Peyer's patch (tissue), 4 donors: ENCODE measurements at regions not wholly inside any gene's neighbourhood (a gene's known extent, or its start where the extent isn't known, plus 50 kb on each side); places are given as distances from the start of the nearest gene placed in this dataset.
"Not testable (repeated sequence)": the region's sequence is repeated elsewhere in the genome, so short reads cannot be mapped to it uniquely, and the experiment has no call there.

Source experiments
- DNase-seq, 3 donors: peaks; one replicate each; pipeline ENCODE4 v3.0.0-alpha.2; 2017 to 2019
- H3K27ac ChIP-seq, 4 donors: fragments of 200-600 bp; sonication (generic); one replicate each; pipeline ENCODE4 v1.5.1; 2016 to 2019
- H3K27me3 ChIP-seq, 2 donors: fragments of 200-600 bp; sonication (generic); one replicate each; pipeline ENCODE4 v1.5.1; 2019
- H3K36me3 ChIP-seq, 3 donors: fragments of 200-600 bp; sonication (generic); one replicate each; pipeline ENCODE4 v1.5.1; 2016 to 2019
- H3K4me1 ChIP-seq, 4 donors: fragments of 200-600 bp; sonication (generic); one replicate each; pipeline ENCODE4 v1.5.1; 2016 to 2019
- H3K4me3 ChIP-seq, 4 donors: fragments of 200-600 bp; sonication (generic); 1 replicate in 3 of 4; 2 replicates in 1 of 4; pipeline ENCODE4 v1.5.1; 2016 to 2019; ENCODE audit warnings: mild to moderate bottlenecking in 1 of 4
- H3K9me3 ChIP-seq, 4 donors: fragments of 200-600 bp; sonication (generic); one replicate each; pipeline ENCODE4 v1.5.1; 2016 to 2019; ENCODE audit warnings: mild to moderate bottlenecking in 1 of 4
- POLR2A ChIP-seq, 2 donors: fragments of 450-650 bp; IDR thresholded peaks; one replicate each; pipeline ENCODE4 v1.5.1; 2017; ENCODE audit warnings: antibody characterized with exemption in 2 of 2, mild to moderate bottlenecking in 2 of 2, moderate library complexity in 2 of 2
- TF ChIP-seq, protein P1 (sequence below), 6 experiments: fragments of 450-650 bp in 4 of 6; fragments of 200-600 bp in 2 of 6; sonication (generic) in 1 of 6; IDR thresholded peaks; one replicate each; pipeline ENCODE4 v1.5.1; 2017 to 2019; ENCODE audit warnings: antibody characterized with exemption in 6 of 6, mild to moderate bottlenecking in 3 of 6, moderate library complexity in 1 of 6

DNA sequence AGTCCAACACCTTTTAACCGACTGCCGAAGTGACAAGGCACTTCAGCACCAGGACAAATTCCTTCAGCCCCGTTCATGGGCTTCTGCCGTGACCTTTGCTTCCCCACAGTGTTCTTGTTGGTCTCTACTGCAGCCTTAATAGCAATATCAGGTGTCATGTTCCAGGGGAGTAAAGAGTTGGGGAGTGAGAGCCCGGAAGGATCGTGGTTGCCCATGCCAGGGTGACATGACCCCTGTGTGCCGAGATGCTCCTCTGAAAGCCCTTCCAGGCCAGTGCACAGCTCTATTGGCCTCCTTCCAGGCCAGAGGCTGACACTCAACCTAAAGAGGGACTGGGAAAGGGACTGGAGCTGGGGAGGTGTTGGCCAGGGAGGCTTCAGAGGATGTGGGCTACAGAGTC is 279.2 kb downstream of the CYRIA start:
- no peaks in the 10 kb centered on the region for H3K9me3 ChIP-seq
- H3K36me3 ChIP-seq: no peaks in the 10 kb centered on the region
- no peak for DNase-seq
- no peaks in the 10 kb centered on the region for H3K27me3 ChIP-seq
- H3K4me3 ChIP-seq: no peak overlapping the region
- no peaks in the 10 kb centered on the region for H3K4me1 ChIP-seq
- TF ChIP-seq, protein P1, sequence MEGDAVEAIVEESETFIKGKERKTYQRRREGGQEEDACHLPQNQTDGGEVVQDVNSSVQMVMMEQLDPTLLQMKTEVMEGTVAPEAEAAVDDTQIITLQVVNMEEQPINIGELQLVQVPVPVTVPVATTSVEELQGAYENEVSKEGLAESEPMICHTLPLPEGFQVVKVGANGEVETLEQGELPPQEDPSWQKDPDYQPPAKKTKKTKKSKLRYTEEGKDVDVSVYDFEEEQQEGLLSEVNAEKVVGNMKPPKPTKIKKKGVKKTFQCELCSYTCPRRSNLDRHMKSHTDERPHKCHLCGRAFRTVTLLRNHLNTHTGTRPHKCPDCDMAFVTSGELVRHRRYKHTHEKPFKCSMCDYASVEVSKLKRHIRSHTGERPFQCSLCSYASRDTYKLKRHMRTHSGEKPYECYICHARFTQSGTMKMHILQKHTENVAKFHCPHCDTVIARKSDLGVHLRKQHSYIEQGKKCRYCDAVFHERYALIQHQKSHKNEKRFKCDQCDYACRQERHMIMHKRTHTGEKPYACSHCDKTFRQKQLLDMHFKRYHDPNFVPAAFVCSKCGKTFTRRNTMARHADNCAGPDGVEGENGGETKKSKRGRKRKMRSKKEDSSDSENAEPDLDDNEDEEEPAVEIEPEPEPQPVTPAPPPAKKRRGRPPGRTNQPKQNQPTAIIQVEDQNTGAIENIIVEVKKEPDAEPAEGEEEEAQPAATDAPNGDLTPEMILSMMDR (IDR thresholded peaks at IDR 0.05): no peak
- no peak for TF ChIP-seq POLR2A (IDR thresholded peaks at IDR 0.05)
- no peak overlapping the region for H3K27ac ChIP-seq

DNA sequence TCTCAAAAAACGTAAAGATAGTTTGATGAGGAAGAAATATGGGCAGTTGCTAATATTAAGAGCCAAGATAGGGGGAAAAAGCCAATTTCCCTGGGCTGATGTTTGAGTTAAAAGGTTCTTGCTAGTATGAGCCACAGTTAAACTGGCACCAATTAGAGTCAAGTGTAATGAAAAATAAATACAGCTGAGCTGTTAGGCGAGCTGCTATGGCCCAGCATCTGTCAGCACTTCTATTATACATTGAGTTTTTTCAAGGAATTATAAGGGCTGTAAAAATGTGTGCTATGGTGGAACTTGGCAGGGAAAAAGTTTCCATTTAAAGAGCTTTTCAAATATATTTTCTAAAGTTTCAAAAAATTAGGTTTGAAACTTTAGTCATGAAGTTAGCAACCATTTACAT is 279.6 kb downstream of the CYRIA start:
- Histone ChIP-seq H3K27me3 (no peaks in the 10 kb centered on the region), H3K27ac (no peak overlapping the region), H3K9me3 (no peaks in the 10 kb centered on the region), H3K4me1 (no peaks in the 10 kb centered on the region), H3K36me3 (no peaks in the 10 kb centered on the region), H3K4me3 (no peak overlapping the region)
- DNase-seq: no peak
- TF ChIP-seq, protein P1 (IDR thresholded peaks at IDR 0.05): no peak
- TF ChIP-seq POLR2A (IDR thresholded peaks at IDR 0.05): no peak

DNA sequence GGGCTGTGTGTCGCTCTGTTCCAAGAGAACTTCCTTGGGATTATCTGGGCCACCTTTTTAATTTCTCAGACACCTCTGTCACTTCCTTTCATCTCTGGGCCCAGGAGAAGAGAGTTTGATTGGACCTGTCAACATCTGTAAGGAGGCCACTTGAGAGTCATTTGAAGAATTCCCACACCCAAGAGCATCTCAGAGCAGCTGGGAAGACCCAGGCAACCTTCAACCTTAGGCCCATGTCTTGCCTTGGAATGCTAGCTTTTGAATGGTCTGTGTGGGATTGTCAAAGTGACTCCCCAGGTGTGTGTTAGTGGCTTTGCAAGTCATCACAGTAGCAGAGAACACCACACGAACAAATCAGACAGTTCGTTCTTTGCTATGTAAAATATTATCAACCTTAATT is 280.3 kb downstream of the CYRIA start:
- no peaks in the 10 kb centered on the region for H3K9me3 ChIP-seq
- DNase-seq: no peak
- no peak overlapping the region for H3K27ac ChIP-seq
- TF ChIP-seq, protein P1 (IDR thresholded peaks at IDR 0.05): no peak
- TF ChIP-seq POLR2A (IDR thresholded peaks at IDR 0.05): no peak
- no peak overlapping the region for H3K4me3 ChIP-seq
- H3K27me3 ChIP-seq: no peaks in the 10 kb centered on the region
- no peaks in the 10 kb centered on the region for H3K4me1 ChIP-seq
- H3K36me3 ChIP-seq: no peaks in the 10 kb centered on the region

DNA sequence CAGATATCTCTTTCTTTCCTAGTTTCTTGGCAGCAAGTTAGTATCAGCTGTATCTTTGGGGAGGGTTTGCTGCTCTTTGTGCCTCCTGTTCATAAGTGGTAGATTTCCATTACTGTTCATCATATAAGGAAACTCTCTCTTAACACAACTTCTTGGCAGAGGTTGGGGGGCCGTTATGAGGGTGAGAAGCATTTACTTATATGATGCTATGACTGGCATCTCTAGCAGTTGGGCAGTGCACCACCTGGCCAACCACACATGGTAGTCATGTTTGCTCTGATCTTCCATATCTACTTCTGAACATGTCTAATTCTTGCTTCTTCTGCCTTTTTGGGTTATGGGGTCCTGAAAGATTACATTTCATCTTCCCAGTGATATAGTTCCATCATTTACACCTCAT is 282.2 kb downstream of the CYRIA start:
- no peaks in the 10 kb centered on the region for H3K36me3 ChIP-seq
- H3K27ac ChIP-seq: no peak overlapping the region
- H3K27me3 ChIP-seq: no peaks in the 10 kb centered on the region
- no peak for DNase-seq
- TF ChIP-seq POLR2A (IDR thresholded peaks at IDR 0.05): no peak
- TF ChIP-seq, protein P1 (IDR thresholded peaks at IDR 0.05): no peak
- no peaks in the 10 kb centered on the region for H3K4me1 ChIP-seq
- H3K9me3 ChIP-seq: no peaks in the 10 kb centered on the region
- H3K4me3 ChIP-seq: no peak overlapping the region

- Histone ChIP-seq H3K27me3 (no peaks in the 10 kb centered on the region), H3K27ac (no peak overlapping the region), H3K4me1 (no peaks in the 10 kb centered on the region), H3K36me3 (no peaks in the 10 kb centered on the region), H3K4me3 (no peak overlapping the region), H3K9me3 (no peaks in the 10 kb centered on the region)
- no peak for TF ChIP-seq POLR2A (IDR thresholded peaks at IDR 0.05)
- TF ChIP-seq, protein P1 (IDR thresholded peaks at IDR 0.05): no peak
- no peak for DNase-seq
Observed at GRCh38 chr2:16382451-16382850, 283.2 kb downstream of the CYRIA start.

GRCh38 chr2:16381511-16381910 is 284.1 kb downstream of the CYRIA start:
- H3K4me1 ChIP-seq: no peaks in the 10 kb centered on the region
- TF ChIP-seq, protein P1 (IDR thresholded peaks at IDR 0.05): no peak
- TF ChIP-seq POLR2A (IDR thresholded peaks at IDR 0.05): no peak
- no peaks in the 10 kb centered on the region for H3K9me3 ChIP-seq
- H3K27me3 ChIP-seq: no peaks in the 10 kb centered on the region
- no peak overlapping the region for H3K4me3 ChIP-seq
- no peaks in the 10 kb centered on the region for H3K36me3 ChIP-seq
- no peak for DNase-seq
- H3K27ac ChIP-seq: no peak overlapping the region

GRCh38 chr2:16379901-16380300 is 285.7 kb downstream of the CYRIA start:
- not testable (repeated sequence) for H3K4me3 ChIP-seq, H3K27ac ChIP-seq, H3K9me3 ChIP-seq, H3K36me3 ChIP-seq, DNase-seq, H3K4me1 ChIP-seq, H3K27me3 ChIP-seq

DNA sequence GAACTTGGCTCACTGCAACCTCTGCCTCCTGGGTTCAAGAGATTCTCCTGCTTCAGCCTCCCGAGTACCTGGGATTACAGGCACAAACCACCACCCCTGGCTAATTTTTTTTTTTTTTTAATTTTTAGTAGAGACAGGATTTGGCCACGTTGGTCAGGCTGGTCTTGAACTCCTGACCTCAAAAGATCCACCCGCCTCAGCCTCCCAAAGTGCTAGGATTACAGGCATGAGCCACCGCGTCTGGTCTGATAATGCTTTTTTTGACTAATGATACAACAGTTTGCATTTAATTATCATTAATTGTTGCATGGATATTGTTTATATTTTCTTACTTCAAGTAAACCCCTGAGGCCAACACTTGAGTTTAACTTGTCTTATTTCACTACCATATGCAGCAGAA is 286.6 kb downstream of the CYRIA start:
- not testable (repeated sequence) for H3K4me1 ChIP-seq, H3K9me3 ChIP-seq, H3K27ac ChIP-seq, H3K4me3 ChIP-seq, H3K36me3 ChIP-seq, H3K27me3 ChIP-seq, DNase-seq
